ENCODE measurements at regions not wholly inside any gene's neighbourhood (a gene's known extent, or its start where the extent isn't known, plus 50 kb on each side); places are given as distances from the start of the nearest gene placed in this dataset.

DNA sequence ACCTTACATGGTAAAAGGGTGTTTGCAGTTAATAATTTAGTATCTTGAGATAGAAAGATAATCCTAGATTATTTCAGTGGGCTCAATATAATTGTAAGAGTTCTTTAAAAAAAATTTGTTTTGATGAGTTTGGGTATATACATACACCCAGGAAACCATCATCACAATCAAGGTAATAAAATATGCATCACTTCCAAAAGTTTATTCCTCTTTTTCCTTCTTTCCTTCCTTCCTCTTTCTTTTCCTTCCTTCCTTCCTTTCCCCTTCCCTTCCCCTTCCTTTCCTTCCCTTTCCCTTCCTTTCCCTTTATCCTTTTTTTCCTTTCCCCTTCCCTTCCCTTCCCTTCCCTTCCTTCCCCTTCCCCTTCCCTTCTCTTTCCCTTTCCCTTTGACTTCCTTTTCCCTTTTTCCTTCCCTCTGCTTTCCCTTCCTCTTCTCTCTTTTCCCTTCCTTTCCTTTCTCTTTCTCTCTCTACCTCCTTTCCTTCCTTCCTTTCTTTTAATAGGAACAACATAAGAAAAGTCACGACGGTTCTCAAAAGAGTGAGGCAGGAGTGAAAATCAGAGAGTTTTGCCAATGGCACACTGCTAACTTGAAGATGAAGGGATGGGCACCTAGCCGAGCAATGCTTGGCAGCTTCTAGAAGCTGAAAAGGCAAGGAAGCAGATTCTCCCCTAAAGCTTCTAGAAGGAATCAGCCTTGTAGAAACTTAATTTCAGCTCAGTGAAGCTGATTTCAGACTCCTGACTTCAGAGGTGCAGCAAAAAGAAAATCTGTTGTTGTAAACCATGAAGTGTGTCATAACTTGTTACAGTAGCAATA, 2050.2 kb upstream of the AGA start:
- Histone ChIP-seq H3K4me3 (ENCODE audit: insufficient read depth, low read depth, low read length) (no peak overlapping the region), H3K9ac (ENCODE audit: low read depth, low read length) (no peak overlapping the region), H2AK5ac (ENCODE audit: low read depth, low read length) (no peak overlapping the region), H2BK15ac (ENCODE audit: low read depth, low read length) (no peak overlapping the region), H2AFZ (replicated peaks; ENCODE audit: low read length, poor library complexity) (no peak overlapping the region), H3K18ac (ENCODE audit: low read depth, low read length) (no peak overlapping the region), H3K27me3 (ENCODE audit: control insufficient read depth, insufficient read depth, low read length) (no peaks in the 10 kb centered on the region), H3K14ac (replicated peaks; ENCODE audit: low read depth, low read length) (no peak overlapping the region), H4K91ac (ENCODE audit: insufficient read depth, low read depth, low read length) (no peak overlapping the region), H2BK120ac (ENCODE audit: low read depth, low read length) (no peak overlapping the region), H2BK5ac (ENCODE audit: low read depth, low read length, poor library complexity, severe bottlenecking) (no peak overlapping the region), H2AK9ac (replicated peaks; ENCODE audit: low read depth, low read length, poor library complexity) (no peak overlapping the region), H4K8ac (ENCODE audit: low read depth in 2 of 2, low read length in 2 of 2) (no peak overlapping the region), H2BK20ac (ENCODE audit: low read depth, low read length) (no peak overlapping the region), H3K79me1 (ENCODE audit: low read depth in 1 of 2, low read length in 2 of 2) (no peaks in the 10 kb centered on the region), H3K4me1 (ENCODE audit: control insufficient read depth, insufficient read depth, low read length) (no peaks in the 10 kb centered on the region), H4K20me1 (ENCODE audit: insufficient read depth, low read length) (no peaks in the 10 kb centered on the region), H4K5ac (ENCODE audit: low read depth, low read length) (no peak overlapping the region), H3K9me1 (ENCODE audit: insufficient read depth, low read length) (no peaks in the 10 kb centered on the region), H3K36me3 (ENCODE audit: control insufficient read depth, insufficient read depth, low read length) (no peaks in the 10 kb centered on the region), H3K27ac (ENCODE audit: insufficient read depth, low read length) (no peak overlapping the region), H3K23ac (ENCODE audit: low read depth, low read length) (no peak overlapping the region), H3K9me3 (ENCODE audit: control insufficient read depth, insufficient read depth, low read length) (no peaks in the 10 kb centered on the region), H3K4me2 (ENCODE audit: low read depth, low read length) (no peak overlapping the region), H3K4ac (ENCODE audit: low read depth, low read length) (no peak overlapping the region), H3K56ac (ENCODE audit: extremely low read depth, insufficient read depth, low read length) (no peak overlapping the region)
- WGBS, 2 experiments (ENCODE audit: extremely low coverage in 2 of 2, insufficient read length in 1 of 2) = no CpG with 5 or more reads among the region's 3 CpGs
- no TSS peak for BruUV-seq (replicated peaks)
- in situ Hi-C loops (cut with MboI; ENCODE audit: low sequenced_read_pairs) = no loop called here
- ATAC-seq (ENCODE audit: low read depth) (no peak), DNase-seq (no peak)
- TF ChIP-seq RFX5 (IDR thresholded peaks at IDR 0.05; ENCODE audit: low read depth, low read length) (no peak), CEBPB (IDR thresholded peaks at IDR 0.05; ENCODE audit: low read depth, low read length) (no peak), CHD1 (IDR thresholded peaks at IDR 0.05; ENCODE audit: low read depth, low read length) (no peak), MAZ (IDR thresholded peaks at IDR 0.05; ENCODE audit: borderline replicate concordance, low read depth, low read length) (no peak), FOS (IDR thresholded peaks at IDR 0.05; ENCODE audit: low read depth, low read length) (no peak), RCOR1 (IDR thresholded peaks at IDR 0.05; ENCODE audit: insufficient replicate concordance, low read length) (no peak), SMC3 (IDR thresholded peaks at IDR 0.05; ENCODE audit: low read depth, low read length) (no peak), POLR2A (IDR thresholded peaks at IDR 0.05; ENCODE audit: low read depth, low read length) (no peak), MAFK (IDR thresholded peaks at IDR 0.05; ENCODE audit: low read depth, low read length) (no peak), RAD21 (IDR thresholded peaks at IDR 0.05; ENCODE audit: low read length) (no peak), NFE2L2 (IDR thresholded peaks at IDR 0.05; ENCODE audit: low read depth, low read length) (no peak), BHLHE40 (IDR thresholded peaks at IDR 0.05; ENCODE audit: low read depth, low read length) (no peak), CTCF (conservative IDR thresholded peaks at IDR 0.05; ENCODE audit: low read depth, low read length) (no peak), MXI1 (IDR thresholded peaks at IDR 0.05; ENCODE audit: borderline replicate concordance, low read depth, low read length) (no peak)
- TF ChIP-seq, protein P1, sequence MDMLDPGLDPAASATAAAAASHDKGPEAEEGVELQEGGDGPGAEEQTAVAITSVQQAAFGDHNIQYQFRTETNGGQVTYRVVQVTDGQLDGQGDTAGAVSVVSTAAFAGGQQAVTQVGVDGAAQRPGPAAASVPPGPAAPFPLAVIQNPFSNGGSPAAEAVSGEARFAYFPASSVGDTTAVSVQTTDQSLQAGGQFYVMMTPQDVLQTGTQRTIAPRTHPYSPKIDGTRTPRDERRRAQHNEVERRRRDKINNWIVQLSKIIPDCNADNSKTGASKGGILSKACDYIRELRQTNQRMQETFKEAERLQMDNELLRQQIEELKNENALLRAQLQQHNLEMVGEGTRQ (IDR thresholded peaks at IDR 0.05; ENCODE audit: low read depth, low read length) = no peak
- TF ChIP-seq, protein P2, sequence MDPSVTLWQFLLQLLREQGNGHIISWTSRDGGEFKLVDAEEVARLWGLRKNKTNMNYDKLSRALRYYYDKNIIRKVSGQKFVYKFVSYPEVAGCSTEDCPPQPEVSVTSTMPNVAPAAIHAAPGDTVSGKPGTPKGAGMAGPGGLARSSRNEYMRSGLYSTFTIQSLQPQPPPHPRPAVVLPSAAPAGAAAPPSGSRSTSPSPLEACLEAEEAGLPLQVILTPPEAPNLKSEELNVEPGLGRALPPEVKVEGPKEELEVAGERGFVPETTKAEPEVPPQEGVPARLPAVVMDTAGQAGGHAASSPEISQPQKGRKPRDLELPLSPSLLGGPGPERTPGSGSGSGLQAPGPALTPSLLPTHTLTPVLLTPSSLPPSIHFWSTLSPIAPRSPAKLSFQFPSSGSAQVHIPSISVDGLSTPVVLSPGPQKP (IDR thresholded peaks at IDR 0.05; ENCODE audit: borderline replicate concordance, low read depth, low read length) = no peak
- CTCF ChIA-PET = no interaction called here
- POLR2A ChIA-PET (ENCODE audit: unreplicated experiment) = no interaction called here
- intact Hi-C loops (cut with micrococcal nuclease) = no loop called here
- dilution Hi-C loops (cut with HindIII; ENCODE audit: low sequenced_read_pairs, unreplicated experiment) = no loop called here

Data from IMR-90 (cell line).